22Rv1 (cell line): ENCODE measurements at regions not wholly inside any gene's neighbourhood (a gene's known extent, or its start where the extent isn't known, plus 50 kb on each side); places are given as distances from the start of the nearest gene placed in this dataset.
"Not testable (repeated sequence)": the region's sequence is repeated elsewhere in the genome, so short reads cannot be mapped to it uniquely, and the experiment has no call there.

Source experiments
- ZFX ChIP-seq: fragments of 450-650 bp; IDR thresholded peaks from 2 replicates; pipeline ENCODE4 v1.6.1; 2017; ENCODE audit warnings: antibody characterized with exemption, borderline replicate concordance
- TF ChIP-seq, protein P1 (sequence below): fragments of 450-650 bp; IDR thresholded peaks from 2 replicates; pipeline ENCODE4 v1.5.1; 2017; ENCODE audit warnings: mild to moderate bottlenecking

DNA sequence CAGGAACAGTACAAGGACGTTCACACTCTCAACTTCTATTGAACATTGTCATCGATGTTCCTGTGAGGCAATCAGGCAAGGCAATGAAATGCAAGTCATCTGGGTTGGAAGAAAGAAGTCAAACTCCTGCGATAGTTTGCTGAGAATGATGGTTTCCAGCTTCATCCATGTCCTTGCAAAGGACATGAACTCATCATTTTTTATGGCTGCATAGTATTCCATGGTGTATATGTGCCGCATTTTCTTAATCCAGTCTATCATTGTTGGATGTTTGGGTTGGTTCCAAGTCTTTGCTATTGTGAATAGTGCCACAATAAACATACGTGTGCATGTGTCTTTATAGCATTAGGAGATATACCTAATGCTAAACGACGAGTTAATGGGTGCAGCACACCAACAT, 180.0 kb downstream of the RTP5 start:
- TF ChIP-seq, protein P1, sequence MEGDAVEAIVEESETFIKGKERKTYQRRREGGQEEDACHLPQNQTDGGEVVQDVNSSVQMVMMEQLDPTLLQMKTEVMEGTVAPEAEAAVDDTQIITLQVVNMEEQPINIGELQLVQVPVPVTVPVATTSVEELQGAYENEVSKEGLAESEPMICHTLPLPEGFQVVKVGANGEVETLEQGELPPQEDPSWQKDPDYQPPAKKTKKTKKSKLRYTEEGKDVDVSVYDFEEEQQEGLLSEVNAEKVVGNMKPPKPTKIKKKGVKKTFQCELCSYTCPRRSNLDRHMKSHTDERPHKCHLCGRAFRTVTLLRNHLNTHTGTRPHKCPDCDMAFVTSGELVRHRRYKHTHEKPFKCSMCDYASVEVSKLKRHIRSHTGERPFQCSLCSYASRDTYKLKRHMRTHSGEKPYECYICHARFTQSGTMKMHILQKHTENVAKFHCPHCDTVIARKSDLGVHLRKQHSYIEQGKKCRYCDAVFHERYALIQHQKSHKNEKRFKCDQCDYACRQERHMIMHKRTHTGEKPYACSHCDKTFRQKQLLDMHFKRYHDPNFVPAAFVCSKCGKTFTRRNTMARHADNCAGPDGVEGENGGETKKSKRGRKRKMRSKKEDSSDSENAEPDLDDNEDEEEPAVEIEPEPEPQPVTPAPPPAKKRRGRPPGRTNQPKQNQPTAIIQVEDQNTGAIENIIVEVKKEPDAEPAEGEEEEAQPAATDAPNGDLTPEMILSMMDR, result not testable (repeated sequence)
- not testable (repeated sequence) for TF ChIP-seq ZFX
